SK-N-SH treated with all-trans-retinoic acid at 6 μM for 48 hours (cell line): ENCODE measurements at regions not wholly inside any gene's neighbourhood (a gene's known extent, or its start where the extent isn't known, plus 50 kb on each side); places are given as distances from the start of the nearest gene placed in this dataset.
A peak's percentile ranks its signal among the peaks of the same experiment; 100 is the strongest.

ENCODE experiments used
- ATAC-seq: fragments of 200-7000 bp; cut with Tn5 transposase; 3 replicates; pipeline ENCODE4 v1.9.1; 2020; ENCODE audit warnings: mild to moderate bottlenecking, moderate library complexity
- ARNTL ChIP-seq: fragments of 450-650 bp; formaldehyde crosslinking; IDR thresholded peaks from 2 replicates; pipeline ENCODE4 v1.5.0; 2020; ENCODE audit warnings: low read depth, mild to moderate bottlenecking, moderate library complexity, borderline replicate concordance
- BACH2 ChIP-seq: fragments of 250-450 bp; sonication (Bioruptor Pico); IDR thresholded peaks from 2 replicates; pipeline ENCODE4 v1.9.0; 2021; ENCODE audit warnings: mild to moderate bottlenecking, borderline replicate concordance
- ESRRG ChIP-seq: fragments of 250-450 bp; sonication (Bioruptor Pico); IDR thresholded peaks from 2 replicates; pipeline ENCODE4 v1.6.1; 2021; ENCODE audit warnings: mild to moderate bottlenecking
- ISL1 ChIP-seq: fragments of 250-450 bp; sonication (Bioruptor Pico); IDR thresholded peaks from 2 replicates; pipeline ENCODE4 v2.1.2; 2022; ENCODE audit warnings: mild to moderate bottlenecking, moderate library complexity
- OSR1 ChIP-seq: fragments of 250-450 bp; sonication (Bioruptor Pico); IDR thresholded peaks from 2 replicates; pipeline ENCODE4 v1.8.0; 2022; ENCODE audit warnings: moderate library complexity, mild to moderate bottlenecking, inconsistent platforms
- PPARA ChIP-seq: fragments of 250-450 bp; sonication (Bioruptor Pico); IDR thresholded peaks from 2 replicates; pipeline ENCODE4 v1.5.0; 2020; ENCODE audit warnings: mild to moderate bottlenecking, borderline replicate concordance
- RARB ChIP-seq: fragments of 250-450 bp; sonication (Bioruptor Pico); IDR thresholded peaks from 2 replicates; pipeline ENCODE4 v1.8.0; 2021; ENCODE audit warnings: mild to moderate bottlenecking, moderate library complexity
- TCF4 ChIP-seq: fragments of 250-450 bp; sonication (Bioruptor Pico); IDR thresholded peaks from 2 replicates; pipeline ENCODE4 v1.8.0; 2021; ENCODE audit warnings: mild to moderate bottlenecking, moderate library complexity, borderline replicate concordance
- TOX ChIP-seq: fragments of 250-450 bp; sonication (Bioruptor Pico); IDR thresholded peaks from 2 replicates; pipeline ENCODE4 v1.8.0; 2021; ENCODE audit warnings: mild to moderate bottlenecking, moderate library complexity, borderline replicate concordance
- ZC3H10 ChIP-seq: fragments of 250-450 bp; sonication (Bioruptor Pico); IDR thresholded peaks from 2 replicates; pipeline ENCODE4 v1.5.1; 2021; ENCODE audit warnings: mild to moderate bottlenecking, moderate library complexity
- ZFP30 ChIP-seq: fragments of 450-650 bp; formaldehyde crosslinking; IDR thresholded peaks from 2 replicates; pipeline ENCODE4 v1.5.0; 2022; ENCODE audit warnings: mild to moderate bottlenecking, moderate library complexity
- ZNF565 ChIP-seq: fragments of 450-650 bp; formaldehyde crosslinking; conservative IDR thresholded peaks from 2 replicates; pipeline ENCODE4 v1.5.0; 2020; ENCODE audit warnings: low read depth, mild to moderate bottlenecking, moderate library complexity
- ZNF8 ChIP-seq: fragments of 450-650 bp; formaldehyde crosslinking; IDR thresholded peaks from 2 replicates; pipeline ENCODE4 v1.5.0; 2020; ENCODE audit warnings: mild to moderate bottlenecking, moderate library complexity
- TF ChIP-seq, protein P1 (sequence below): fragments of 250-450 bp; sonication (Bioruptor Pico); IDR thresholded peaks from 2 replicates; pipeline ENCODE4 v1.8.0; 2020; ENCODE audit warnings: mild to moderate bottlenecking, moderate library complexity, borderline replicate concordance
- TF ChIP-seq, protein P2 (sequence below): fragments of 250-450 bp; sonication (Bioruptor Pico); IDR thresholded peaks from 2 replicates; pipeline ENCODE4 v1.8.0; 2021; ENCODE audit warnings: low read depth, mild to moderate bottlenecking, moderate library complexity, borderline replicate concordance
- TF ChIP-seq, protein P3 (sequence below): fragments of 250-450 bp; sonication (Bioruptor Pico); IDR thresholded peaks from 2 replicates; pipeline ENCODE4 v1.5.1; 2021; ENCODE audit warnings: mild to moderate bottlenecking, moderate library complexity

- TF ChIP-seq, protein P1, sequence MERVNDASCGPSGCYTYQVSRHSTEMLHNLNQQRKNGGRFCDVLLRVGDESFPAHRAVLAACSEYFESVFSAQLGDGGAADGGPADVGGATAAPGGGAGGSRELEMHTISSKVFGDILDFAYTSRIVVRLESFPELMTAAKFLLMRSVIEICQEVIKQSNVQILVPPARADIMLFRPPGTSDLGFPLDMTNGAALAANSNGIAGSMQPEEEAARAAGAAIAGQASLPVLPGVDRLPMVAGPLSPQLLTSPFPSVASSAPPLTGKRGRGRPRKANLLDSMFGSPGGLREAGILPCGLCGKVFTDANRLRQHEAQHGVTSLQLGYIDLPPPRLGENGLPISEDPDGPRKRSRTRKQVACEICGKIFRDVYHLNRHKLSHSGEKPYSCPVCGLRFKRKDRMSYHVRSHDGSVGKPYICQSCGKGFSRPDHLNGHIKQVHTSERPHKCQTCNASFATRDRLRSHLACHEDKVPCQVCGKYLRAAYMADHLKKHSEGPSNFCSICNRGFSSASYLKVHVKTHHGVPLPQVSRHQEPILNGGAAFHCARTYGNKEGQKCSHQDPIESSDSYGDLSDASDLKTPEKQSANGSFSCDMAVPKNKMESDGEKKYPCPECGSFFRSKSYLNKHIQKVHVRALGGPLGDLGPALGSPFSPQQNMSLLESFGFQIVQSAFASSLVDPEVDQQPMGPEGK = no peak
- no peak for TF ChIP-seq ZC3H10
- no peak for TF ChIP-seq ARNTL
- no peak for TF ChIP-seq ZNF565 (CRISPR knock-in tag)
- TF ChIP-seq, protein P2, sequence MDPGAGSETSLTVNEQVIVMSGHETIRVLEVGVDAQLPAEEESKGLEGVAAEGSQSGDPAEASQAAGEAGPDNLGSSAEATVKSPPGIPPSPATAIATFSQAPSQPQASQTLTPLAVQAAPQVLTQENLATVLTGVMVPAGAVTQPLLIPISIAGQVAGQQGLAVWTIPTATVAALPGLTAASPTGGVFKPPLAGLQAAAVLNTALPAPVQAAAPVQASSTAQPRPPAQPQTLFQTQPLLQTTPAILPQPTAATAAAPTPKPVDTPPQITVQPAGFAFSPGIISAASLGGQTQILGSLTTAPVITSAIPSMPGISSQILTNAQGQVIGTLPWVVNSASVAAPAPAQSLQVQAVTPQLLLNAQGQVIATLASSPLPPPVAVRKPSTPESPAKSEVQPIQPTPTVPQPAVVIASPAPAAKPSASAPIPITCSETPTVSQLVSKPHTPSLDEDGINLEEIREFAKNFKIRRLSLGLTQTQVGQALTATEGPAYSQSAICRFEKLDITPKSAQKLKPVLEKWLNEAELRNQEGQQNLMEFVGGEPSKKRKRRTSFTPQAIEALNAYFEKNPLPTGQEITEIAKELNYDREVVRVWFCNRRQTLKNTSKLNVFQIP (CRISPR knock-in tag) = no peak
Measured at GRCh38 chr2:199606193-199606780, 148.5 kb upstream of the SATB2 start (continued).

- ATAC-seq = peak; percentile 68
Measured at GRCh38 chr2:199603721-199604291, 146.1 kb upstream of the SATB2 start.

GRCh38 chr2:199602896-199603717, 145.4 kb upstream of the SATB2 start:
- peak; percentile 85 for ATAC-seq
- TF ChIP-seq TOX (peak; percentile 35; the same call in 1 of the 2 replicates), ARNTL (no peak), ISL1 (CRISPR knock-in tag) (0 out of 2 replicates have a peak, but pooled peaks have one; percentile 36)
- TF ChIP-seq, protein P3, sequence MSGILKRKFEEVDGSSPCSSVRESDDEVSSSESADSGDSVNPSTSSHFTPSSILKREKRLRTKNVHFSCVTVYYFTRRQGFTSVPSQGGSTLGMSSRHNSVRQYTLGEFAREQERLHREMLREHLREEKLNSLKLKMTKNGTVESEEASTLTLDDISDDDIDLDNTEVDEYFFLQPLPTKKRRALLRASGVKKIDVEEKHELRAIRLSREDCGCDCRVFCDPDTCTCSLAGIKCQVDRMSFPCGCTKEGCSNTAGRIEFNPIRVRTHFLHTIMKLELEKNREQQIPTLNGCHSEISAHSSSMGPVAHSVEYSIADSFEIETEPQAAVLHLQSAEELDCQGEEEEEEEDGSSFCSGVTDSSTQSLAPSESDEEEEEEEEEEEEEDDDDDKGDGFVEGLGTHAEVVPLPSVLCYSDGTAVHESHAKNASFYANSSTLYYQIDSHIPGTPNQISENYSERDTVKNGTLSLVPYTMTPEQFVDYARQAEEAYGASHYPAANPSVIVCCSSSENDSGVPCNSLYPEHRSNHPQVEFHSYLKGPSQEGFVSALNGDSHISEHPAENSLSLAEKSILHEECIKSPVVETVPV = no peak
- TF ChIP-seq, protein P1 = 0 out of 2 replicates have a peak, but pooled peaks have one; percentile 63
- TF ChIP-seq, all 23 proteins: peak for 3

More at GRCh38 chr2:199603721-199604291, 146.1 kb upstream of the SATB2 start:
- TF ChIP-seq ESRRG (CRISPR knock-in tag) (no peak), RARB (CRISPR knock-in tag) (no peak), ARNTL (no peak), BACH2 (CRISPR knock-in tag) (no peak), ZFP30 (CRISPR knock-in tag) (no peak), TOX (no peak), ZNF8 (CRISPR knock-in tag) (no peak), TCF4 (no peak), PPARA (CRISPR knock-in tag) (no peak), ZC3H10 (no peak), OSR1 (CRISPR knock-in tag) (no peak), ZNF565 (CRISPR knock-in tag) (no peak)
- TF ChIP-seq, protein P2 (CRISPR knock-in tag) = no peak
- TF ChIP-seq, protein P1 = no peak
- TF ChIP-seq, protein P3 = no peak
